Testis (tissue), 2 donors: ENCODE measurements at regions not wholly inside any gene's neighbourhood (a gene's known extent, or its start where the extent isn't known, plus 50 kb on each side); places are given as distances from the start of the nearest gene placed in this dataset.

Experiments used
- CTCF ChIP-seq, 3 experiments: fragments of 450-650 bp in 2 of 3; fragments of 200-600 bp in 1 of 3; sonication (generic) in 1 of 3; IDR thresholded peaks; one replicate each; pipeline ENCODE4 v1.5.1; 2016 to 2019; ENCODE audit warnings: antibody characterized with exemption in 3 of 3, mild to moderate bottlenecking in 2 of 3, moderate library complexity in 1 of 3
- POLR2A ChIP-seq: fragments of 450-650 bp; IDR thresholded peaks from one replicate; pipeline ENCODE4 v1.6.1; 2017; ENCODE audit warnings: antibody characterized with exemption, mild to moderate bottlenecking, moderate library complexity

- TF ChIP-seq CTCF (IDR thresholded peaks at IDR 0.05) (no peak), POLR2A (no peak)
Observed at GRCh38 chr12:4985820-4986219, 57.9 kb upstream of the KCNA5 start.
